DOHH2 (cell line): ENCODE measurements at regions not wholly inside any gene's neighbourhood (a gene's known extent, or its start where the extent isn't known, plus 50 kb on each side); places are given as distances from the start of the nearest gene placed in this dataset.

Source experiments
- H3F3A ChIP-seq: fragments of 200-600 bp; sonication (generic), shearing (Covaris generic); 2 replicates; pipeline ENCODE4 v1.6.0; 2016; ENCODE audit warnings: antibody characterized with exemption, mild to moderate bottlenecking; ENCODE audit not compliant: control insufficient read depth, insufficient read depth
- H3K27ac ChIP-seq: fragments of 200-600 bp; sonication (generic); 2 replicates; pipeline ENCODE4 v1.5.1; 2014; ENCODE audit warnings: low read depth, mild to moderate bottlenecking, low read length, moderate library complexity
- H3K27me3 ChIP-seq: fragments of 200-600 bp; sonication (generic); 2 replicates; pipeline ENCODE4 v1.6.1; 2014; ENCODE audit warnings: mild to moderate bottlenecking, low read length, mixed read lengths; ENCODE audit not compliant: control insufficient read depth
- H3K36me3 ChIP-seq: fragments of 200-600 bp; sonication (generic); 2 replicates; pipeline ENCODE4 v1.6.1; 2014; ENCODE audit warnings: mild to moderate bottlenecking, low read length, moderate library complexity, mixed read lengths; ENCODE audit not compliant: control insufficient read depth
- H3K4me1 ChIP-seq: fragments of 200-600 bp; sonication (generic); 2 replicates; pipeline ENCODE4 v1.6.1; 2014; ENCODE audit warnings: mild to moderate bottlenecking, low read length, mixed read lengths; ENCODE audit not compliant: control insufficient read depth
- H3K4me2 ChIP-seq: fragments of 200-600 bp; sonication (generic); 2 replicates; pipeline ENCODE4 v1.6.0; 2014; ENCODE audit warnings: mild to moderate bottlenecking, low read length, moderate library complexity
- H3K4me3 ChIP-seq: fragments of 200-600 bp; sonication (generic); 2 replicates; pipeline ENCODE4 v1.5.1; 2014; ENCODE audit warnings: mild to moderate bottlenecking, low read length, mixed read lengths
- H3K79me2 ChIP-seq: fragments of 200-600 bp; sonication (generic); 2 replicates; pipeline ENCODE4 v1.6.1; 2014; ENCODE audit warnings: mild to moderate bottlenecking, low read length, mixed read lengths; ENCODE audit not compliant: control insufficient read depth
- H3K9me2 ChIP-seq: fragments of 200-600 bp; sonication (generic); replicated peaks from 2 replicates; pipeline ENCODE4 v1.6.1; 2014; ENCODE audit warnings: mild to moderate bottlenecking, low read length, mixed read lengths; ENCODE audit not compliant: control insufficient read depth
- H3K9me3 ChIP-seq: fragments of 200-600 bp; sonication (generic); 2 replicates; pipeline ENCODE4 v1.6.1; 2014; ENCODE audit warnings: antibody characterized with exemption, low read length, mixed read lengths; ENCODE audit not compliant: control insufficient read depth, insufficient read depth
- H4K20me1 ChIP-seq: fragments of 200-600 bp; sonication (generic); 2 replicates; pipeline ENCODE4 v1.6.0; 2014; ENCODE audit warnings: low read depth, mild to moderate bottlenecking, antibody characterized with exemption, low read length, moderate library complexity; ENCODE audit not compliant: control insufficient read depth, insufficient read depth
- EZH2phosphoT487 ChIP-seq: fragments of 200-600 bp; sonication (generic); IDR thresholded peaks from 2 replicates; pipeline ENCODE4 v1.6.1; 2017; ENCODE audit warnings: borderline replicate concordance, mild to moderate bottlenecking, antibody characterized with exemption, low read length, moderate library complexity, mixed read lengths
- TF ChIP-seq, protein P1 (sequence below): fragments of 200-600 bp; sonication (generic); IDR thresholded peaks from one replicate; pipeline ENCODE4 v1.5.1; 2014; ENCODE audit warnings: antibody characterized with exemption, mild to moderate bottlenecking, low read depth, low read length; ENCODE audit not compliant: poor library complexity, severe bottlenecking

DNA sequence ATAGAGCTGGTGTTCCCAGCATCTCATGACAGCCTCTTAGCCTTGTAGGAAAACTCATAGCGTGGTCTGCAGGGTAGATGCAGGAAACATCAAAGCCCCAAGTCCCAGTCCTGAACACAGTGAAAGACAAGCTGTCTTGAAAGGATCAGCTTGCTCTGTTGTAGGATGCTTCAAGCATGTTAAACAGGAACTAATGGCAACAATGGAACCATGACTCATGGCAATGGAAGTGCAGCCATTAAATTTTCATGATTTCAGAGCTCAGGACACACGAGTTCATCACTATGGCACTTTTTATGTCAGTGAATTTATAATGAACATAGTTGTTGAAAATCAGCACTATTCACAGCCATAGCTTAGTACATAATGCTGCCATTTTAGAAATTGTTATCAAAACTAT is 367.7 kb downstream of the KIF16B start:
- H3K36me3 ChIP-seq, result no peaks in the 10 kb centered on the region
- H3K79me2 ChIP-seq, result no peaks in the 10 kb centered on the region
- TF ChIP-seq, protein P1, sequence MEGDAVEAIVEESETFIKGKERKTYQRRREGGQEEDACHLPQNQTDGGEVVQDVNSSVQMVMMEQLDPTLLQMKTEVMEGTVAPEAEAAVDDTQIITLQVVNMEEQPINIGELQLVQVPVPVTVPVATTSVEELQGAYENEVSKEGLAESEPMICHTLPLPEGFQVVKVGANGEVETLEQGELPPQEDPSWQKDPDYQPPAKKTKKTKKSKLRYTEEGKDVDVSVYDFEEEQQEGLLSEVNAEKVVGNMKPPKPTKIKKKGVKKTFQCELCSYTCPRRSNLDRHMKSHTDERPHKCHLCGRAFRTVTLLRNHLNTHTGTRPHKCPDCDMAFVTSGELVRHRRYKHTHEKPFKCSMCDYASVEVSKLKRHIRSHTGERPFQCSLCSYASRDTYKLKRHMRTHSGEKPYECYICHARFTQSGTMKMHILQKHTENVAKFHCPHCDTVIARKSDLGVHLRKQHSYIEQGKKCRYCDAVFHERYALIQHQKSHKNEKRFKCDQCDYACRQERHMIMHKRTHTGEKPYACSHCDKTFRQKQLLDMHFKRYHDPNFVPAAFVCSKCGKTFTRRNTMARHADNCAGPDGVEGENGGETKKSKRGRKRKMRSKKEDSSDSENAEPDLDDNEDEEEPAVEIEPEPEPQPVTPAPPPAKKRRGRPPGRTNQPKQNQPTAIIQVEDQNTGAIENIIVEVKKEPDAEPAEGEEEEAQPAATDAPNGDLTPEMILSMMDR, result no peak
- no peak for TF ChIP-seq EZH2phosphoT487

GRCh38 chr20:16203096-16203495 is 370.2 kb downstream of the KIF16B start:
- Histone ChIP-seq H3K4me2 (no peak overlapping the region), H3K27ac (no peak overlapping the region), H3K79me2 (no peaks in the 10 kb centered on the region), H3K4me1 (no peaks in the 10 kb centered on the region), H3K27me3 (no peaks in the 10 kb centered on the region), H3K9me2 (no peaks in the 10 kb centered on the region), H3K9me3 (peaks cover 5% of the 10 kb centered on the region; the same call in 1 of the 2 replicates), H4K20me1 (no peaks in the 10 kb centered on the region), H3K4me3 (no peak overlapping the region), H3F3A (no peaks in the 10 kb centered on the region), H3K36me3 (no peaks in the 10 kb centered on the region)
- TF ChIP-seq EZH2phosphoT487, result no peak
- TF ChIP-seq, protein P1, result no peak

More for the DNA sequence above, 367.7 kb downstream of the KIF16B start:
- H3K27ac ChIP-seq, result no peak overlapping the region
- H3F3A ChIP-seq, result no peaks in the 10 kb centered on the region
- H3K9me3 ChIP-seq, result peaks cover 5% of the 10 kb centered on the region; the same call in 1 of the 2 replicates
- no peaks in the 10 kb centered on the region for H4K20me1 ChIP-seq
- no peaks in the 10 kb centered on the region for H3K4me1 ChIP-seq
- no peaks in the 10 kb centered on the region for H3K9me2 ChIP-seq
- H3K4me3 ChIP-seq, result no peak overlapping the region
- no peak overlapping the region for H3K4me2 ChIP-seq
- H3K27me3 ChIP-seq, result no peaks in the 10 kb centered on the region

DNA sequence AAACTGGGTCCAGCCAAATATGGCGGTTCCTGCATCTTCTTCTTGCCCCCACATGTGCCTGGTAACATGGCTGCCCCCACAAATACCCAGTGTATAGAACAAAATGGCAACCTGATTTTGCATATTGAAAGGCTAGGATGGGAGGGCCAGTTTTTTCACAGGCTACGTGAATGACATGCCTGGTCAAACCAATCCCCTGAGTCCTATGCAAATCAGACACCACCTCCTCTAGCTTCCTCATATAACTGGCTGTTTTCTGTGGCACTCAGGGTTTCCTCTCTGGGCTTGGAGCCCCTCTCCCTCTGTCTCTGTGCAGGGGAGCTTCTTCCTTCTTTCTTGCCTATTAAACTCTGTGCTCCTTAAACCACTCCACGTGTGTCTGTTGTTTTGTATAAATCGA is 372.1 kb downstream of the KIF16B start:
- H3K9me3 ChIP-seq, result peaks cover 5% of the 10 kb centered on the region; the same call in 1 of the 2 replicates

More for the DNA sequence above, 372.1 kb downstream of the KIF16B start:
- H3K4me1 ChIP-seq, result no peaks in the 10 kb centered on the region
- H3K36me3 ChIP-seq, result no peaks in the 10 kb centered on the region
- H3F3A ChIP-seq, result no peaks in the 10 kb centered on the region
- H4K20me1 ChIP-seq, result no peaks in the 10 kb centered on the region
- H3K79me2 ChIP-seq, result no peaks in the 10 kb centered on the region
- no peaks in the 10 kb centered on the region for H3K27me3 ChIP-seq
- TF ChIP-seq, protein P1, result no peak
- TF ChIP-seq EZH2phosphoT487, result no peak
- no peak overlapping the region for H3K4me3 ChIP-seq
- no peak overlapping the region for H3K4me2 ChIP-seq
- H3K9me2 ChIP-seq, result no peaks in the 10 kb centered on the region
- no peak overlapping the region for H3K27ac ChIP-seq
